Keratinocyte (primary cell): ENCODE measurements at regions not wholly inside any gene's neighbourhood (a gene's known extent, or its start where the extent isn't known, plus 50 kb on each side); places are given as distances from the start of the nearest gene placed in this dataset.

Experiments
- DNase-seq: peaks from one replicate; pipeline ENCODE4 v3.0.0-alpha.2; 2011; ENCODE audit warnings: low read depth, missing footprints, low spot score
- FAIRE-seq: peaks from 2 replicates; lab custom pipeline; 2011; peaks lifted over from hg19 to GRCh38; lab: Jason Lieb, UNC
- H2AFZ ChIP-seq: 2 replicates; pipeline ENCODE4 v1.6.0; 2012; ENCODE audit warnings: low read length, control low read depth, inconsistent platforms; ENCODE audit not compliant: control insufficient read depth
- H3K27ac ChIP-seq: 2 replicates; pipeline ENCODE4 v1.5.1; 2011; ENCODE audit warnings: low read length; ENCODE audit not compliant: control insufficient read depth, insufficient read depth
- H3K27me3 ChIP-seq: 3 replicates; pipeline ENCODE4 v1.6.0; 2011; ENCODE audit warnings: low read length; ENCODE audit not compliant: control insufficient read depth, insufficient read depth; ENCODE audit errors: extremely low read depth
- H3K36me3 ChIP-seq, 2 experiments: 2 replicates in 1 of 2; 3 replicates in 1 of 2; pipeline ENCODE4 v1.5.1; 2011; ENCODE audit warnings: low read length in 2 of 2, mild to moderate bottlenecking in 1 of 2; ENCODE audit not compliant: control insufficient read depth in 2 of 2, insufficient read depth in 2 of 2; ENCODE audit errors: extremely low read depth in 1 of 2
- H3K4me1 ChIP-seq: 3 replicates; pipeline ENCODE4 v1.5.1; 2011; ENCODE audit warnings: low read length; ENCODE audit not compliant: control insufficient read depth, insufficient read depth; ENCODE audit errors: extremely low read depth
- H3K4me2 ChIP-seq: 3 replicates; pipeline ENCODE4 v1.6.0; 2011; ENCODE audit warnings: low read depth, low read length; ENCODE audit not compliant: control insufficient read depth, insufficient read depth; ENCODE audit errors: extremely low read depth
- H3K4me3 ChIP-seq, 3 experiments: fragments of 200-600 bp in 1 of 3; sonication (generic) in 1 of 3; 2 replicates in 2 of 3; 3 replicates in 1 of 3; pipeline ENCODE4 v1.5.1; 2011 to 2016; ENCODE audit warnings: low read length in 3 of 3, mild to moderate bottlenecking in 3 of 3, control low read depth in 2 of 3, inconsistent platforms in 1 of 3, low read depth in 1 of 3, mixed read lengths in 1 of 3, mixed run types in 1 of 3, moderate library complexity in 1 of 3; ENCODE audit not compliant: control insufficient read depth in 2 of 3, insufficient read depth in 2 of 3; ENCODE audit errors: extremely low read depth in 1 of 3
- H3K79me2 ChIP-seq: 2 replicates; pipeline ENCODE4 v1.6.0; 2012; ENCODE audit warnings: low read length; ENCODE audit not compliant: control insufficient read depth, insufficient read depth
- H3K9ac ChIP-seq: 3 replicates; pipeline ENCODE4 v1.6.0; 2011; ENCODE audit warnings: low read length; ENCODE audit not compliant: control insufficient read depth, insufficient read depth; ENCODE audit errors: extremely low read depth
- H3K9me1 ChIP-seq: 3 replicates; pipeline ENCODE4 v1.6.0; 2011; ENCODE audit warnings: low read length; ENCODE audit not compliant: control insufficient read depth, insufficient read depth; ENCODE audit errors: extremely low read depth
- H3K9me3 ChIP-seq: 2 replicates; pipeline ENCODE4 v1.5.1; 2012; ENCODE audit warnings: low read depth, low read length; ENCODE audit not compliant: control insufficient read depth
- H4K20me1 ChIP-seq: 3 replicates; pipeline ENCODE4 v1.6.0; 2011; ENCODE audit warnings: low read length; ENCODE audit not compliant: control insufficient read depth, insufficient read depth; ENCODE audit errors: extremely low read depth
- CTCF ChIP-seq, 3 experiments: IDR thresholded peaks in 1 of 3; conservative IDR thresholded peaks in 1 of 3; optimal IDR thresholded peaks in 1 of 3; 2 replicates in 2 of 3; 3 replicates in 1 of 3; pipeline versions ENCODE3 to v1.5.1; 2011; ENCODE audit warnings: low read length in 3 of 3, mild to moderate bottlenecking in 3 of 3, moderate library complexity in 2 of 3, control low read depth in 1 of 3, inconsistent platforms in 1 of 3; ENCODE audit not compliant: insufficient read depth in 2 of 3; ENCODE audit errors: extremely low read depth in 1 of 3
- EZH2 ChIP-seq: IDR thresholded peaks from one replicate; pipeline ENCODE4 v1.6.1; 2012; ENCODE audit warnings: inconsistent platforms, mild to moderate bottlenecking, low read length, moderate library complexity
- dilution Hi-C: fragments of 300-500 bp; cut with MboI; formaldehyde crosslinking; loops from one replicate; pipeline ENCODE4 v1.7.0; 2020; ENCODE audit warnings: low sequenced_read_pairs; ENCODE audit not compliant: extremely low pct_ligation_motif_present

GRCh38 chr11:86184728-86185380, 59.7 kb upstream of the EED start:
- H3K4me1 ChIP-seq = peaks cover 16% of the 10 kb centered on the region
- H3K79me2 ChIP-seq = no peaks in the 10 kb centered on the region
- H3K27ac ChIP-seq = no peak overlapping the region
- H4K20me1 ChIP-seq = no peaks in the 10 kb centered on the region
- H2AFZ ChIP-seq = no peak overlapping the region
- H3K36me3 ChIP-seq = no peaks in the 10 kb centered on the region
- no peak for TF ChIP-seq EZH2
- no peak for TF ChIP-seq CTCF (optimal IDR thresholded peaks at IDR 0.05 in 1 of 3, IDR thresholded peaks at IDR 0.05 in 1 of 3, conservative IDR thresholded peaks at IDR 0.05 in 1 of 3; ENCODE audit: extremely low read depth in 1 of 3, insufficient read depth in 2 of 3, low read length in 3 of 3)
- no peak for DNase-seq
- no peaks in the 10 kb centered on the region for H3K9me3 ChIP-seq
- H3K27me3 ChIP-seq = no peaks in the 10 kb centered on the region
- no peak overlapping the region for H3K4me3 ChIP-seq
- H3K9ac ChIP-seq = no peak overlapping the region
- dilution Hi-C loops = no loop called here
- H3K4me2 ChIP-seq = no peak overlapping the region
- no peaks in the 10 kb centered on the region for H3K9me1 ChIP-seq
- no peak for FAIRE-seq

GRCh38 chr11:86183694-86184093, 60.9 kb upstream of the EED start:
- Histone ChIP-seq H3K4me3 (no peak overlapping the region), H3K27me3 (no peaks in the 10 kb centered on the region), H3K9me1 (no peaks in the 10 kb centered on the region), H3K36me3 (no peaks in the 10 kb centered on the region), H3K79me2 (no peaks in the 10 kb centered on the region), H3K9ac (peak overlapping the region; percentile 1), H4K20me1 (no peaks in the 10 kb centered on the region), H3K9me3 (no peaks in the 10 kb centered on the region), H3K4me1 (peaks cover 16% of the 10 kb centered on the region), H2AFZ (no peak overlapping the region), H3K27ac (peak overlapping the region; percentile 59), H3K4me2 (peak overlapping the region; percentile 30)
- FAIRE-seq (peak; percentile 39), DNase-seq (no peak)
- dilution Hi-C loops = no loop called here
- TF ChIP-seq EZH2 = no peak
- TF ChIP-seq CTCF (optimal IDR thresholded peaks at IDR 0.05 in 1 of 3, IDR thresholded peaks at IDR 0.05 in 1 of 3, conservative IDR thresholded peaks at IDR 0.05 in 1 of 3; ENCODE audit: extremely low read depth in 1 of 3, insufficient read depth in 2 of 3, low read length in 3 of 3) = no peak
